ENCODE measurements at regions not wholly inside any gene's neighbourhood (a gene's known extent, or its start where the extent isn't known, plus 50 kb on each side); places are given as distances from the start of the nearest gene placed in this dataset.

DNA sequence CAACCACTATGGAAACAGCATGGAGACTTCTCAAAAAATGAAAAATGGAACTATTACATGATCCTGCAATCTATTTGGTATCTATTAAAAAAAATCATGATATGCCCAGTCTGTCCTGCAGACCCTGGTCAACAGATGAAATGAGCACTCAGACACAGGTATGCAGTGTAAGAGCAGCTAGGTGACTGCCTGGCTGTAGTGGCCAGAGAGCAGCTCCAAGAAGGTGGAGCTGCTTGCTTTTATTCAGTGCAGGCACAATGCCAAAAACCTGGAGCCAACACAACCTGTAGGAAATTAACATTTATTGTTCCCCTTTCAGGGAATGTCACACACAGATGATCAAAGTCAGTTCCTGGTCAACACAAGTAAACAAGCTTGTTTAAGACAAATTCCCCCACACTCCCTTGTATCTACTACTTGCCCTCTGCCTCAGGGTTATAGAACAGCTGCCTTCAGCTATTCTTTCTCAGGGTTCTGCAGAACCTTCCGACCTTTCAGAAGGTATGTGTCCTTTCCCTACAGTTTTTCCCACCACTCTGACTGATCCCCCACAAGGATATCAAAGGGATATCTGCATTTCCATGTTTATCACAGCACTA, 933.7 kb upstream of the SLITRK5 start:
- DNase-seq (ENCODE audit: low spot score): no peak

GRCh38 chr13:86741762-86742285, 929.3 kb upstream of the SLITRK5 start:
- no peak for DNase-seq (ENCODE audit: low spot score)

GRCh38 chr13:86757236-86757978, 913.8 kb upstream of the SLITRK5 start:
- no peak for DNase-seq (ENCODE audit: low spot score)

- no peak for DNase-seq (ENCODE audit: low spot score)
These were observed 913.1 kb upstream of the SLITRK5 start for GRCh38 chr13:86758116-86758515.

GRCh38 chr13:86760620-86761019, 910.6 kb upstream of the SLITRK5 start:
- no peak for DNase-seq (ENCODE audit: low spot score)

GRCh38 chr13:86765462-86765861, 905.7 kb upstream of the SLITRK5 start:
- no peak for DNase-seq (ENCODE audit: low spot score)

- no peak for DNase-seq (ENCODE audit: low spot score)
These were observed 882.6 kb upstream of the SLITRK5 start for GRCh38 chr13:86788616-86789015.

DNA sequence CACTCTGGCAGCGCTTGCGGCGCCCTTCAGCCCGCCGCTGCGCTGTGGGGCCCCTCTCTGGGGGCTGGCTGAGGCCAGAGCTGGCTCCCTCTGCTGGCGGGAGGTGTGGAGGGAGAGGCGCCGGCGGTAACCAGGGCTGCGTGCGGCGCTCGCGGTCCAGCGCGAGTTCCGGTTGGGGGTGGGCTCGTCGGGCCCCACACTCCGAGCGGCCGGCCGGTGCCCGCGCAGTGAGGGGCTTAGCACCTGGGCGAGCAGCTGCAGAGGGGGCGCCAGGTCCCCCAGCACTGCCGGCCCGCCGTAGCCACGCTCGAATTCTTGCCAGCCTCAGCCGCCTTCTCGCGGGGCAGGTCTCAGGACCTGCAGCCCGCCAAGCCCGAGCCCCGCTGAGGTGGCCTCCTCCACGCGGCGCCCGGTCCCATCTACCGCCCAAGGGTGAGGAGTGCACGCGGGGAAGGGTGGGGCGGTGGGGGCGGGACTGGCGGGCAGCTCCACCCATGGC, 879.0 kb upstream of the SLITRK5 start:
- no peak for DNase-seq (ENCODE audit: low spot score)

- DNase-seq (ENCODE audit: low spot score): no peak
These were observed 875.3 kb upstream of the SLITRK5 start for GRCh38 chr13:86795858-86796257.

DNA sequence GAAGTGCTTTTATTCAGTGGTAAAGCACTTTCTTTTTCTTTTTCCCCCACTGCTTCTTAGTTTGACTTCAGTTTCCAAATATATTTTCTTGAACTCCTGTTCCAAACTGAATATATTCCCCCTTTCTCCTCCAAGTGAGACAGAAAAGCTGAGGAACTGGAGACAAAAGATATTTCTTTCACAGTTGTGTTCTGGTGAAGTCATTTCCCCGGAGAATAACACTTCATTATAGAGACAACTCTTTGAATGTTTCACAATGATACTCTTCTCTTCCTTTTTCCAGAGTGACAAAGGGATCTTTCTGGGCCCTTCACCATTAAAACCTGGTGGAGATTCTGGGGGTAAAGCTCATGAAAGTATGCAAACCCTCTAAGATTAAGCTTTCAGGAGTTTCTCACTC, 860.8 kb upstream of the SLITRK5 start:
- DNase-seq (ENCODE audit: low spot score): no peak

DNA sequence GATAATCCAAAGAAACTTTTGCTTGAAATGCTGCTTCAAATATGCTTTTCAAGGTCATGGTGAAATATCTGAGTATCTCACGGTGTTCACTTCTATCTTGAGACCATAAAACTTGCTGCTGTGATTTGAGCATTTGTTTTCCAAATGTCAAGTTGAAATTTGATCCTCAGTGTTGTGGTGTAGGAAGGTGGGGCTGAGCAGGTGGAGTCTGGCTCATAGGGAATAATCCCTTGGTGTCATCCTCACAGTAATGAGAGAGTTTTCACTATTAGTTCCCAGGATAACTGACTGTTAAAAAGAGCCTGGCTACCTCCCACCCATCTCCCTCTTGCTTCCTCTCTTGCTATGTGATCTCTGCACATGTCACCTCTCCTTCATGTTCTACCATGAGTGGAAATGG, 858.0 kb upstream of the SLITRK5 start:
- DNase-seq (ENCODE audit: low spot score): no peak

DNA sequence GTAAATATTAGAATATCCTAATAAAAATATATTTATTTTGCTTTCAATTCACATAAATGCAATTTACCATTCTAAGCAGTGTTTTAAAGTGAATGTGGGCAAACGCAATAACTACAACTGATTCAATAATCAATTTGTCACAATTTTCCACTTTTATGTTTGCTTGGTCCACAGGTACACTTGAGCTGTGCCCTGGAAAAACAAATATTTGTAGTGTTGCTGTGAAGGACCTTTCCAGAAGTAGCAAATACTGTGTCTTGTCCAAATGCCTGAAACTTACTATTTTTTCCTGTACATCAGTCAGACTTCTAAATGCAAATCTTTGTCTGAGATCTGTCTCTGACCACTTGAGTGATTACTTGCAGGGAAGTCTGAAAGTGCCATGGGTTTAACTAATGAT, 845.8 kb upstream of the SLITRK5 start:
- no peak for DNase-seq (ENCODE audit: low spot score)

DNA sequence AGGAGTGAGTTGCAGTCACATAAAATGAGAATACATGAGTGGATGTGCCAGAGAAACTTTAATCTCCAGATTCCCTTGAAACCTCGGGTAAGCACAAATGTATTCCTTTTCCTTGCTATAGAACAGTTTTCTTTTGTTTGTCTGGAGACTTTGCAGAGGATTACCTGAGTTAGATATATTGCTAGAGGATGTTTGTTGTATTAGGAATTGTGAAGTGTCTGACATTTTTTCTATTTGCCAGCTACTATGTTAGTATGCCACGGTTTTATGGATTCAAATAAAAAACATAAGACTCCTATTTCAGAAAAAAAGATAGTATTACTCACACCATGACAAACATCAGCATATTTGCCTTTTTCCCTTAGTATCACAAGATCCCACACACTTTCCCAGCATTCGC, 844.9 kb upstream of the SLITRK5 start:
- DNase-seq (ENCODE audit: low spot score): no peak

GRCh38 chr13:86830046-86830445, 841.1 kb upstream of the SLITRK5 start:
- no peak for DNase-seq (ENCODE audit: low spot score)

DNA sequence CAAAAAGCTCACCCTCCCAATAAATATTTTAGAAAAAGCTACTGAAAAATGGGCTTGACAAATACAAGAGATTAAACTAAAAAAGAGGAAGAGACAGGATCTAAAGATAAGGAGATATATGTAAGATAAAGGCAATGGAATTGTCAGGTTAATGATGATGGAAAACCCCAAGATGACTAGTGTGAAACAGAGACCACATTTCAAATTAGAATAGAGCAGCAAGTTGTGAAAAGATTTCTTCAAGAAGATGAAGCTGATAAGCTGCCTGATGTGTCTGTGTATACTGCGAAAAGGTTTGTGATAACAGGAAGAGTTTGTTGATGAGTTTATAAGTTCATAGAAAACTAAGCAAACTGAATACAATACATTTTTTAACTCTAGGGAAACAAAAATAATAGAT, 840.1 kb upstream of the SLITRK5 start:
- DNase-seq (ENCODE audit: low spot score): no peak

DNA sequence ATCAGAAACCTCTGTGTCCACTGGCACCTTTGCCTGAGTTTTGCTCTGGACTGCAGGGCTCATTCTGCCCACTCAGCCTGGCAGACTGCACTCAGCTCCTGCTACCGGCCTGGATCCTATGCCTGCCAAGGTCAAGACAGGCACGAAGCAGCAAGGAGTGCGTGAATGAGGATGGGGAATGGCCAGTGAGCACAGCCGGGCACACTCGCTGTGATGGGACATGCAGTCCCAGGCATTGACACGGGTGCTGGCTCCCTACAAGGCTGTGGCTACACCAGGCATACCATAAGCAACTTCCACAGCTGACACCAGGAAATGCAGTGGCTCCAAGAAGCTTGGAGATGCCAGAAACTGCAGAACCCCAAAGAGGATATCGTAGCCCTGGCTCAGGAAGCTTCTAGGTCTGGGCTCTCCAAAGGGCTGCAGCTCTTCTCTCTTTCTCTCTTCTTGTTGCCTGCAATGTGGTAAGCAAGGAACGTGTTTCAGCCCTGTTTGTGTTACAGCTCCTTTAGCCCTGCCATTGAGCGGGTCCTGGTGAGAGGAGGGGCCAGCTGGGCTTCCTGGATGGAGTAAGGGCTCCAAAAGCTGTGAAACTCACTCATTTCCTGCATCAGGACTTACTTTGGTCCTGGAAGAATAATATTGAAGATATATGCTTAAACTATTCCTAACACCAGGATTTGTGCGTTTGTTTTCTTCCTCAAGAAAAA, 832.6 kb upstream of the SLITRK5 start:
- DNase-seq (ENCODE audit: low spot score): no peak

- DNase-seq (ENCODE audit: low spot score): no peak
These were observed 832.0 kb upstream of the SLITRK5 start for GRCh38 chr13:86839221-86839620.

- no peak for DNase-seq (ENCODE audit: low spot score)
These were observed 830.6 kb upstream of the SLITRK5 start for GRCh38 chr13:86840250-86841191.

- DNase-seq (ENCODE audit: low spot score): no peak
These were observed 829.9 kb upstream of the SLITRK5 start for GRCh38 chr13:86841264-86841663.

DNA sequence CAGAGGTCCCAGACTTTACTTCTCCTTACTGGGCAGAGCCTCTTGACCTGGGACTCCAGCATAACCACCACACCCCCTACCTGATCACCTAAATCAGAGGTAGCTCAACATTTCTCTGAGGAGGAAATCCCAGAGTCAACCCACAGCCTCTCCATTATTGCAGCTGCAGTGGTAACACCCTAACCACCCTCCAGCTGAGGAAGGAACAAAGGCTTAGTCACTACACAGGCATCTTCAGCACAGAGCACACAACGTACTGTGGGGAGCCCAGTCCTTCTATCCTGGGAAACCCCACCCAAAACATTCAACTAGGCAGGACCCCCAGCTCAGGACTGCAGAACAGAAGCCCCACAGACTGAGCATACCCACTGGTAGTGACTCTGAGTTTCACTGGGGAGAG, 824.7 kb upstream of the SLITRK5 start:
- DNase-seq (ENCODE audit: low spot score): no peak

GRCh38 chr13:86848716-86849115, 822.5 kb upstream of the SLITRK5 start:
- DNase-seq (ENCODE audit: low spot score): no peak

DNA sequence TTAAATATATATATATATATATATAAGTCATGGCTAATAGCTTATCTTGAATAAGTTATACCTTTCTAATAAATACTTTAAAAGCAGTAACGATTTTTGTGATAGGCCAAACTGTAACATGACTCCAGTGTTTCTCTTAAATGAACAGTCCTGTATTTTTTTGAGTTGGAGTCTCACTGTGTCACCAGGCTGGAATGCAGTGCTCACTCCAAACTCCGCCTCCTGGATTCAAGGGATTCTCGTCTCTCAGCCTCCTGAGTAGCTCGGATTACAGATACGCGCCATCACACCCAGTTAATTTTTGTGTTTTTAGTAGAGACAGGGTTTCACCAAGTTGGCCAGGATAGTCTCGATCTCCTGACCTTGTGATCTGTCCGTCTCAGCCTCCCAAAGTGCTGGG, 814.2 kb upstream of the SLITRK5 start:
- no peak for DNase-seq (ENCODE audit: low spot score)

Measured in AG08396 (cell line).